Activated B cell treated with CpG ODN at 0.5 μM for 24 hours (primary cell): ENCODE measurements at regions not wholly inside any gene's neighbourhood (a gene's known extent, or its start where the extent isn't known, plus 50 kb on each side); places are given as distances from the start of the nearest gene placed in this dataset.

Source experiments
- ATAC-seq: fragments of 200-7000 bp; cut with Tn5 transposase; one replicate; pipeline ENCODE4 v1.10.0; 2021; ENCODE audit warnings: low read depth, mild to moderate bottlenecking, moderate library complexity
- CTCF ChIA-PET: fragments of 350-600 bp; sonication (Branson Sonifier 250); formaldehyde crosslinking; loops from one replicate; lab custom pipeline; 2021; ENCODE audit warnings: antibody characterized with exemption; lab: Charles Lee
- POLR2A ChIA-PET: fragments of 350-600 bp; sonication (Branson Sonifier 250); formaldehyde crosslinking; loops from one replicate; lab custom pipeline; 2021; ENCODE audit warnings: antibody characterized with exemption; lab: Charles Lee
- DNase-seq: peaks from one replicate; pipeline ENCODE4 v3.0.0; 2022
- H3K27ac Mint-ChIP-seq: one replicate; pipeline ENCODE4 v1.8.0; 2020; ENCODE audit warnings: mixed read lengths
- H3K27me3 Mint-ChIP-seq: one replicate; pipeline ENCODE4 v1.8.0; 2021; ENCODE audit warnings: mixed read lengths
- H3K36me3 Mint-ChIP-seq: one replicate; pipeline ENCODE4 v1.8.0; 2021; ENCODE audit warnings: low read depth, mixed read lengths
- H3K4me1 Mint-ChIP-seq: one replicate; pipeline ENCODE4 v1.8.0; 2021; ENCODE audit warnings: mixed read lengths
- H3K4me3 Mint-ChIP-seq: one replicate; pipeline ENCODE4 v1.8.0; 2020; ENCODE audit warnings: mild to moderate bottlenecking, mixed read lengths
- H3K9me3 Mint-ChIP-seq: one replicate; pipeline ENCODE4 v1.8.0; 2020; ENCODE audit warnings: mixed read lengths
- CTCF ChIP-seq: fragments of 200-600 bp; IDR thresholded peaks from one replicate; pipeline ENCODE4 v1.8.0; 2022; ENCODE audit warnings: antibody characterized with exemption, mild to moderate bottlenecking
- intact Hi-C: fragments of 100-400 bp; cut with micrococcal nuclease; formaldehyde crosslinking; loops from one replicate; pipeline ENCODE4 v1.15.1; 2024

DNA sequence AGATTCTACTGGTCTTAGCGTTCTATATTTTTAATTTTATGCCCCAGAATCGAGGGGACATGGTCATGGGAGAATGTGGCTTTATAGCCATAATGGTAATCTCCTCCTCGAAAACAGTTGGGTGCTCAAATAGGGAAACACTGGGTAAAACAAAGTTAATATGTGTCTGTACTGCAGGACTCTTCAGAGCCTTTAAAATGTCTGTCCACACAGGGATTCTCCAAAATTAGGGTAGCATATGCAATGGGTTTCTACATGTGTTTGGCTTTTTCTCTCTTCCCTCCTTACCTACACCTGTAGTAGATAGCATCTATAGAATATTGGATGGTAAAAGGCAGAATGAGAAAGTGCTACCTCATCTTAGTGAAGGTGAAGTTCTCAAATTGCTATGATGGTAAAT lies 130.0 kb upstream of the NR3C1 start:
- Mint-ChIP-seq H3K27ac (no peak overlapping the region), H3K36me3 (no peaks in the 10 kb centered on the region), H3K4me3 (no peak overlapping the region), H3K4me1 (no peaks in the 10 kb centered on the region), H3K9me3 (no peaks in the 10 kb centered on the region), H3K27me3 (no peaks in the 10 kb centered on the region)
- TF ChIP-seq CTCF: no peak
- DNase-seq: no peak
- intact Hi-C loops: no loop called here
- ChIA-PET POLR2A (no interaction called here), CTCF (no interaction called here)
- no peak for ATAC-seq

DNA sequence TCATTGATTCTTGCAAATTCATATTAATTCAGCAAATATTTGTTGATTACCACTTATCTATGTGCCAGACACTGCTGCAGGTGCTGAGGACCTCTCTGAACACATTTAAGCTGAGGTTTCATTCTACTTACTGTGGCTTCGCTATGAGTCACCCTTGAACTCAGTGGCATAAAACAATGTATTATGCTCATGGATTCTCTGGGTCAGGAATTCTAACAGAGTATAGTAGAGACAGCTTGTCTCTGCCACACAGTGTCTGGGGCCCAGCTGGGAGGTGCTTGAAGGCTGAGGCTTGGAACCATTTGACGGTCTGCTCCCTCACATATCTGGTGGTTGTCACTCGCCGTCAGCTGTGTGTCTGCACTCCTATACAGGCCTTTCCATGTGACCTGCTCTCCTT lies 124.3 kb upstream of the NR3C1 start:
- ATAC-seq (no peak), DNase-seq (no peak)
- no peaks in the 10 kb centered on the region for H3K9me3 Mint-ChIP-seq
- no peaks in the 10 kb centered on the region for H3K36me3 Mint-ChIP-seq
- H3K27me3 Mint-ChIP-seq: no peaks in the 10 kb centered on the region
- intact Hi-C loops: no loop called here
- CTCF ChIA-PET: no interaction called here
- POLR2A ChIA-PET: no interaction called here
- TF ChIP-seq CTCF: no peak
- H3K4me1 Mint-ChIP-seq: no peaks in the 10 kb centered on the region
- H3K4me3 Mint-ChIP-seq: no peak overlapping the region
- H3K27ac Mint-ChIP-seq: no peak overlapping the region

GRCh38 chr5:143525176-143525575 lies 121.7 kb upstream of the NR3C1 start:
- H3K36me3 Mint-ChIP-seq: no peaks in the 10 kb centered on the region
- ATAC-seq: no peak
- no peaks in the 10 kb centered on the region for H3K9me3 Mint-ChIP-seq
- POLR2A ChIA-PET: no interaction called here
- intact Hi-C loops: no loop called here
- no peak for TF ChIP-seq CTCF
- no peak overlapping the region for H3K4me3 Mint-ChIP-seq
- H3K27me3 Mint-ChIP-seq: no peaks in the 10 kb centered on the region
- no peak for DNase-seq
- no peaks in the 10 kb centered on the region for H3K4me1 Mint-ChIP-seq
- no peak overlapping the region for H3K27ac Mint-ChIP-seq
- CTCF ChIA-PET: no interaction called here

DNA sequence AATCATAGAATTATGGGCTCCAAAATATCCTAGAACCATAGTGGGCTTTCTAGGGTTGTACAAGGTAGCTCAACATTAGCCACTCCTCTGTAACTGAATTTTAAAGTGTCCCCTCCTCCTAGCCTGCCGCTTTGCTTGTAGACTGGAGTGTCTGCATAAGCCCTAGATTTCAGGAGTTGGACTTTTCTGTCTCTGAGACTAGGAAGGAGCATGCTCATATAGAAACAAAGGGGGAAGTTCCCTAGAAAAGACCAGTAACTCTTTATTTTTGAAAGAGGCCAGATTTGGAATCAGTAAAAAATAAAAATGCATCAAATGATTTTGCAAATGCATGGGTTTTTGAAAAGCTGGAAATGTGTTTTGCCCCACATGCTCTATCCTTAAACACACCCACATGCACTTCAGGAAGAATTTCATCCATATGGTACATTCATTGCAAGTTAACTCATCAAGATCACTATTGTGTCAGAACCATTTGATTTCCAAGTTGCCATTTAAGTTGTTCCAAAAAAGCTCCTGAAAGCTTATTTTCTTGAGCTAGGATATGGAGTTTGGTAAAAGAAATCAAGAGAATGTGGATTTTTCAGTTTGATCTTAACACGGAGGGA lies 121.0 kb upstream of the NR3C1 start:
- CTCF ChIA-PET: no interaction called here
- no peak overlapping the region for H3K4me3 Mint-ChIP-seq
- ATAC-seq: no peak

DNA sequence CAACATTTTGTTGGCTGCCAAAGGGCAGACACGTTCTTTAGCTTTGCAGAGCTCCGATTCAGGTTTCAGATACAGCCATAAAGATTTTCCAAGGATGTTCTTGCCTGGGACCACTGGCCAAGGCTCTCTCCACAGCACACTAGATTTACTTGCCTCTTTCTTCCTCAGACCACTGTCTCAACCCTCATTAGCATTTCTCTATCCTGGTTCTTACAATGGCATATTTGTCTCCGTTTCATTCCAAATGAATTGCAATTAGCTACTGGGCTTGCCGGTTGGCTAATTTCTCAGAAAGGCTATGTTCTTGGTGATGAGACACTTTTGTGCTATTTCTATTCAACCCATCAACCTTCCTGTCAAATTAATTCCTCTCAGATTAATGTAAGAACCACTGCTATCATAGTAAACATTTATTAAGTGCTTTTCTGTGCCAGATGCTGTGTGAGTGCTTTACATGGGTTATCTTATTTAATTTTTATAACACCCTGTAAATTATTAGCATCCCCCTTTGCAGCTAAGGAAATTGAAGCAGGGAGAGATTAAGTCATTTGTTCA lies 118.4 kb upstream of the NR3C1 start:
- POLR2A ChIA-PET: no interaction called here
- no peaks in the 10 kb centered on the region for H3K27me3 Mint-ChIP-seq
- no peak overlapping the region for H3K4me3 Mint-ChIP-seq
- DNase-seq (no peak), ATAC-seq (no peak)
- peaks cover 1% of the 10 kb centered on the region for H3K4me1 Mint-ChIP-seq
- H3K36me3 Mint-ChIP-seq: no peaks in the 10 kb centered on the region
- H3K9me3 Mint-ChIP-seq: peaks cover 7% of the 10 kb centered on the region
- intact Hi-C loops: no loop called here
- no peak overlapping the region for H3K27ac Mint-ChIP-seq
- no peak for TF ChIP-seq CTCF
- CTCF ChIA-PET: no interaction called here

More for the DNA sequence above, 121.0 kb upstream of the NR3C1 start:
- Mint-ChIP-seq H3K4me1 (no peaks in the 10 kb centered on the region), H3K9me3 (no peaks in the 10 kb centered on the region), H3K27ac (no peak overlapping the region), H3K27me3 (no peaks in the 10 kb centered on the region), H3K36me3 (no peaks in the 10 kb centered on the region)
- POLR2A ChIA-PET: no interaction called here
- intact Hi-C loops: no loop called here
- no peak for DNase-seq
- TF ChIP-seq CTCF: no peak
